H1 (cell line): ENCODE measurements at regions not wholly inside any gene's neighbourhood (a gene's known extent, or its start where the extent isn't known, plus 50 kb on each side); places are given as distances from the start of the nearest gene placed in this dataset.

ENCODE experiments used
- CTCF ChIA-PET: fragments of 300-600 bp; sonication (Branson Sonifier 250); formaldehyde crosslinking; loops from one replicate; lab custom pipeline; 2021; ENCODE audit not compliant: partially characterized antibody; lab: Charles Lee
- POLR2A ChIA-PET: fragments of 300-600 bp; sonication (Branson Sonifier 250); formaldehyde crosslinking; loops from one replicate; lab custom pipeline; 2021; ENCODE audit warnings: inconsistent platforms; ENCODE audit not compliant: partially characterized antibody; lab: Charles Lee
- DNase-seq, 2 experiments: peaks; one replicate each; pipeline versions ENCODE4 v3.0.0 to v3.0.0-alpha.2; 2010 to 2022; ENCODE audit warnings: low spot score in 2 of 2, low read depth in 1 of 2, mixed read lengths in 1 of 2
- FAIRE-seq: peaks from 2 replicates; lab custom pipeline; 2011; peaks lifted over from hg19 to GRCh38; lab: Jason Lieb, UNC
- H2AFZ ChIP-seq: 2 replicates; pipeline ENCODE4 v1.8.1; 2012; ENCODE audit warnings: low read length, inconsistent platforms
- H2AK5ac ChIP-seq: 2 replicates; pipeline ENCODE4 v1.6.1; 2013; ENCODE audit warnings: low read depth, low read length
- H2BK120ac ChIP-seq: replicated peaks from 2 replicates; pipeline ENCODE3; 2013; ENCODE audit warnings: low read depth, low read length, inconsistent platforms
- H2BK12ac ChIP-seq: 2 replicates; pipeline ENCODE4 v1.6.1; 2013; ENCODE audit warnings: low read depth, low read length
- H2BK15ac ChIP-seq: 2 replicates; pipeline ENCODE4 v1.6.1; 2013; ENCODE audit warnings: low read length
- H2BK20ac ChIP-seq: 2 replicates; pipeline ENCODE4 v1.6.1; 2013; ENCODE audit warnings: low read length
- H2BK5ac ChIP-seq: 2 replicates; pipeline ENCODE4 v1.6.1; 2013; ENCODE audit warnings: low read depth, low read length
- H3K14ac ChIP-seq: 2 replicates; pipeline ENCODE4 v1.6.1; 2013; ENCODE audit warnings: inconsistent platforms; ENCODE audit not compliant: insufficient read length
- H3K18ac ChIP-seq: 2 replicates; pipeline ENCODE4 v1.6.1; 2013; ENCODE audit warnings: low read length; ENCODE audit errors: extremely low read depth
- H3K23ac ChIP-seq: 2 replicates; pipeline ENCODE4 v1.6.1; 2013; ENCODE audit warnings: inconsistent platforms; ENCODE audit not compliant: insufficient read length
- H3K23me2 ChIP-seq: 2 replicates; pipeline ENCODE4 v1.6.1; 2013; ENCODE audit warnings: low read depth, low read length
- H3K27ac ChIP-seq: 2 replicates; pipeline ENCODE4 v1.6.1; 2011; ENCODE audit warnings: low read depth, low read length, inconsistent platforms
- H3K27me3 ChIP-seq, 4 experiments: replicated peaks in 1 of 4; 1 replicate in 1 of 4; 2 replicates in 3 of 4; pipeline versions ENCODE4 v1.6.1 to v1.8.1; 2011 to 2013; ENCODE audit warnings: low read length in 3 of 4, mild to moderate bottlenecking in 3 of 4, inconsistent platforms in 2 of 4, mixed read lengths in 2 of 4, moderate library complexity in 1 of 4; ENCODE audit not compliant: control insufficient read depth in 3 of 4, insufficient read depth in 3 of 4; ENCODE audit errors: extremely low read depth in 1 of 4
- H3K36me3 ChIP-seq, 4 experiments: 2 replicates each; pipeline versions ENCODE4 v1.6.1 to v1.8.1; 2011 to 2013; ENCODE audit warnings: mild to moderate bottlenecking in 4 of 4, low read length in 3 of 4, moderate library complexity in 2 of 4, control low read depth in 1 of 4, inconsistent platforms in 1 of 4; ENCODE audit not compliant: insufficient read depth in 4 of 4, control insufficient read depth in 2 of 4
- H3K4ac ChIP-seq: replicated peaks from 2 replicates; pipeline ENCODE3; 2013; ENCODE audit warnings: low read length, low read depth, mixed read lengths, inconsistent platforms; ENCODE audit not compliant: insufficient read length
- H3K4me1 ChIP-seq, 4 experiments: replicated peaks in 1 of 4; 1 replicate in 1 of 4; 2 replicates in 3 of 4; pipeline versions ENCODE4 v1.6.1 to v1.8.1; 2011 to 2013; ENCODE audit warnings: low read length in 3 of 4, inconsistent platforms in 2 of 4, mixed read lengths in 1 of 4; ENCODE audit not compliant: insufficient read depth in 4 of 4, control insufficient read depth in 3 of 4
- H3K4me2 ChIP-seq, 2 experiments: 2 replicates each; pipeline versions ENCODE4 v1.6.1 to v1.8.1; 2011 to 2013; ENCODE audit warnings: low read depth in 2 of 2, low read length in 2 of 2, control low read depth in 1 of 2, inconsistent platforms in 1 of 2, mild to moderate bottlenecking in 1 of 2; ENCODE audit not compliant: insufficient read depth in 1 of 2
- H3K4me3 ChIP-seq, 4 experiments: fragments of 200-600, 300-600 bp in 1 of 4; sonication (generic), shearing (Covaris generic), sonication (Bioruptor Twin) in 1 of 4; 2 replicates each; pipeline versions ENCODE4 v1.5.1 to v1.8.1; 2011 to 2016; ENCODE audit warnings: low read length in 4 of 4, low read depth in 3 of 4, control low read depth in 2 of 4, inconsistent platforms in 2 of 4, mild to moderate bottlenecking in 2 of 4, mixed read lengths in 1 of 4, moderate library complexity in 1 of 4; ENCODE audit not compliant: insufficient read depth in 2 of 4; ENCODE audit errors: extremely low read depth in 1 of 4
- H3K56ac ChIP-seq: replicated peaks from 2 replicates; pipeline ENCODE3; 2013; ENCODE audit warnings: low read depth, mild to moderate bottlenecking, mixed read lengths, low read length, inconsistent platforms; ENCODE audit not compliant: insufficient read length
- H3K79me1 ChIP-seq: 2 replicates; pipeline ENCODE4 v1.6.1; 2013; ENCODE audit warnings: low read depth, low read length, control low read depth
- H3K79me2 ChIP-seq, 2 experiments: 2 replicates each; pipeline versions ENCODE4 v1.6.1 to v1.8.1; 2012 to 2013; ENCODE audit warnings: low read length in 2 of 2, mild to moderate bottlenecking in 2 of 2, inconsistent platforms in 1 of 2; ENCODE audit not compliant: insufficient read depth in 2 of 2, control insufficient read depth in 1 of 2
- H3K9ac ChIP-seq, 4 experiments: replicated peaks in 1 of 4; 1 replicate in 1 of 4; 2 replicates in 3 of 4; pipeline versions ENCODE4 v1.6.1 to v1.8.1; 2011 to 2013; ENCODE audit warnings: low read depth in 3 of 4, low read length in 3 of 4, control low read depth in 2 of 4, mild to moderate bottlenecking in 2 of 4, moderate library complexity in 2 of 4, inconsistent platforms in 1 of 4; ENCODE audit errors: extremely low read depth in 1 of 4
- H3K9me3 ChIP-seq, 2 experiments: 2 replicates each; pipeline versions ENCODE4 v1.6.1 to v1.8.1; 2012 to 2013; ENCODE audit warnings: mild to moderate bottlenecking in 2 of 2, moderate library complexity in 2 of 2, control low read depth in 1 of 2, inconsistent platforms in 1 of 2, low read depth in 1 of 2, low read length in 1 of 2, mixed read lengths in 1 of 2; ENCODE audit not compliant: insufficient read depth in 2 of 2
- H4K20me1 ChIP-seq, 2 experiments: replicated peaks in 1 of 2; 2 replicates each; pipeline versions ENCODE3 to v1.8.1; 2011 to 2013; ENCODE audit warnings: inconsistent platforms in 2 of 2, low read length in 2 of 2, mild to moderate bottlenecking in 1 of 2; ENCODE audit not compliant: insufficient read depth in 2 of 2, control insufficient read depth in 1 of 2
- H4K5ac ChIP-seq: 2 replicates; pipeline ENCODE4 v1.6.1; 2013; ENCODE audit warnings: low read length, low read depth, mixed read lengths, inconsistent platforms; ENCODE audit not compliant: insufficient read length
- H4K8ac ChIP-seq: 2 replicates; pipeline ENCODE4 v1.8.0; 2013; ENCODE audit warnings: mild to moderate bottlenecking, moderate library complexity, low read length, inconsistent platforms; ENCODE audit not compliant: insufficient read depth; ENCODE audit errors: extremely low read depth
- H4K91ac ChIP-seq: replicated peaks from 2 replicates; pipeline ENCODE3; 2013; ENCODE audit warnings: low read length, mixed read lengths, inconsistent platforms; ENCODE audit not compliant: insufficient read length
- BCL11A ChIP-seq, 2 experiments: IDR thresholded peaks; one replicate each; pipeline ENCODE4 v1.6.1; 2011; ENCODE audit warnings: low read depth in 2 of 2, low read length in 2 of 2, mild to moderate bottlenecking in 2 of 2
- CREB1 ChIP-seq: IDR thresholded peaks from 2 replicates; pipeline ENCODE4 v1.6.1; 2012; ENCODE audit warnings: inconsistent platforms
- EP300 ChIP-seq, 2 experiments: IDR thresholded peaks; 1 replicate in 1 of 2; 2 replicates in 1 of 2; pipeline ENCODE4 v1.6.1; 2011 to 2012; ENCODE audit warnings: low read depth in 2 of 2, low read length in 2 of 2, mild to moderate bottlenecking in 2 of 2, borderline replicate concordance in 1 of 2, inconsistent platforms in 1 of 2, moderate library complexity in 1 of 2
- FOSL1 ChIP-seq: IDR thresholded peaks from 2 replicates; pipeline ENCODE4 v1.6.1; 2011; ENCODE audit warnings: mild to moderate bottlenecking, low read depth, low read length, moderate library complexity; ENCODE audit not compliant: insufficient read depth
- GABPA ChIP-seq: IDR thresholded peaks from 2 replicates; pipeline ENCODE4 v1.6.1; 2011; ENCODE audit warnings: mild to moderate bottlenecking, low read length, moderate library complexity, borderline replicate concordance; ENCODE audit not compliant: insufficient read depth
- HDAC6 ChIP-seq: IDR thresholded peaks from one replicate; pipeline ENCODE4 v1.7.1; 2012; ENCODE audit warnings: low read depth, mild to moderate bottlenecking, inconsistent platforms, low read length, moderate library complexity
- KDM1A ChIP-seq: fragments of 200-600, 300-600 bp; sonication (generic); IDR thresholded peaks from 2 replicates; pipeline ENCODE4 v1.7.1; 2016; ENCODE audit warnings: mild to moderate bottlenecking, low read length, borderline replicate concordance
- SIN3A ChIP-seq, 2 experiments: IDR thresholded peaks in 1 of 2; conservative IDR thresholded peaks in 1 of 2; 2 replicates each; pipeline ENCODE4 v1.6.1; 2011 to 2012; ENCODE audit warnings: low read length in 2 of 2, improper control_type of control experiment in 1 of 2, low read depth in 1 of 2, mild to moderate bottlenecking in 1 of 2
- SIRT6 ChIP-seq: IDR thresholded peaks from one replicate; pipeline ENCODE4 v1.7.1; 2012; ENCODE audit warnings: low read length, inconsistent platforms
- WGBS, 2 experiments: shearing (Covaris generic) in 1 of 2; methylation state at CpG; one replicate each; pipeline versions ENCODE4 v1.1.6 to v1.1.7; 2013 to 2015; ENCODE audit warnings: low lambda C conversion rate in 2 of 2, mixed read lengths in 2 of 2, inconsistent platforms in 1 of 2, low coverage in 1 of 2, missing lambda C conversion rate in 1 of 2; ENCODE audit not compliant: insufficient replicate concordance in 2 of 2, insufficient coverage in 1 of 2, insufficient read length in 1 of 2; ENCODE audit errors: extremely low coverage in 1 of 2, missing lambda C conversion rate in 1 of 2; 5-methylcytosine and 5-hydroxymethylcytosine counted together

GRCh38 chr2:156753766-156754165 lies 317.6 kb downstream of the GPD2 start:
- Histone ChIP-seq H3K27ac (no peak overlapping the region), H3K9ac (no peak overlapping the region), H4K8ac (no peak overlapping the region), H2BK20ac (no peak overlapping the region), H2AFZ (no peak overlapping the region), H3K4me2 (no peak overlapping the region), H4K20me1 (no peaks in the 10 kb centered on the region), H3K23ac (no peak overlapping the region), H3K79me1 (no peaks in the 10 kb centered on the region), H3K4ac (no peak overlapping the region), H3K36me3 (no peaks in the 10 kb centered on the region), H3K56ac (no peak overlapping the region), H3K9me3 (no peaks in the 10 kb centered on the region), H2BK12ac (no peak overlapping the region), H2BK120ac (no peak overlapping the region), H3K27me3 (no peaks in the 10 kb centered on the region), H3K4me1 (no peaks in the 10 kb centered on the region; a peak in 1 of 7 replicates)
- DNase-seq = no peak
- WGBS, 2 experiments = 88% methylated on average over 1 of the region's 1 CpG; no CpG with 5 or more reads in 1 of the 2 experiments
- CTCF ChIA-PET = interaction anchor here (1.4 kb wide), 1 partner anchor 16 kb away, joined by 3 read pairs; no protein-coding TSS in a partner anchor
- no peak for TF ChIP-seq GABPA
- TF ChIP-seq EP300 (IDR thresholded peaks at IDR 0.05; ENCODE audit: borderline replicate concordance in 1 of 2, low read depth in 2 of 2, low read length in 2 of 2) = no peak
- no peak for TF ChIP-seq SIN3A (conservative IDR thresholded peaks at IDR 0.05 in 1 of 2, IDR thresholded peaks at IDR 0.05 in 1 of 2; ENCODE audit: low read depth in 1 of 2, low read length in 2 of 2)
- no peak for TF ChIP-seq KDM1A
- TF ChIP-seq FOSL1 = no peak
- TF ChIP-seq HDAC6 = no peak
- TF ChIP-seq SIRT6 = no peak
- TF ChIP-seq BCL11A (IDR thresholded peaks at IDR 0.05; ENCODE audit: low read depth in 2 of 2, low read length in 2 of 2) = no peak
- TF ChIP-seq CREB1 = no peak
- TF ChIP-seq, all 59 proteins: peak for 0
- Histone ChIP-seq H3K14ac (no peak overlapping the region), H2AK5ac (no peak overlapping the region), H3K18ac (no peak overlapping the region), H3K23me2 (no peaks in the 10 kb centered on the region), H2BK5ac (no peak overlapping the region), H4K5ac (no peak overlapping the region), H3K79me2 (no peaks in the 10 kb centered on the region), H4K91ac (no peak overlapping the region), H3K4me3 (no peak overlapping the region), H2BK15ac (no peak overlapping the region)
- FAIRE-seq = no peak
- POLR2A ChIA-PET = no interaction called here
